GM13976 (cell line): ENCODE measurements at regions not wholly inside any gene's neighbourhood (a gene's known extent, or its start where the extent isn't known, plus 50 kb on each side); places are given as distances from the start of the nearest gene placed in this dataset.

Experiments
- DNase-seq: peaks from one replicate; pipeline ENCODE4 v3.0.0; 2012; ENCODE audit warnings: low spot score
- in situ Hi-C: fragments of 300-500 bp; cut with MboI; formaldehyde crosslinking; loops from one replicate; pipeline ENCODE4 v1.12.0; 2022; ENCODE audit warnings: low sequenced_read_pairs, mixed read lengths, inconsistent platforms; ENCODE audit not compliant: unreplicated experiment
- TF ChIP-seq, protein P1 (sequence below): IDR thresholded peaks from 2 replicates; pipeline ENCODE4 v1.5.1; 2012; ENCODE audit warnings: borderline replicate concordance, mild to moderate bottlenecking; ENCODE audit not compliant: insufficient read depth; ENCODE audit errors: extremely low read depth, missing control alignments, control extremely low read depth

DNA sequence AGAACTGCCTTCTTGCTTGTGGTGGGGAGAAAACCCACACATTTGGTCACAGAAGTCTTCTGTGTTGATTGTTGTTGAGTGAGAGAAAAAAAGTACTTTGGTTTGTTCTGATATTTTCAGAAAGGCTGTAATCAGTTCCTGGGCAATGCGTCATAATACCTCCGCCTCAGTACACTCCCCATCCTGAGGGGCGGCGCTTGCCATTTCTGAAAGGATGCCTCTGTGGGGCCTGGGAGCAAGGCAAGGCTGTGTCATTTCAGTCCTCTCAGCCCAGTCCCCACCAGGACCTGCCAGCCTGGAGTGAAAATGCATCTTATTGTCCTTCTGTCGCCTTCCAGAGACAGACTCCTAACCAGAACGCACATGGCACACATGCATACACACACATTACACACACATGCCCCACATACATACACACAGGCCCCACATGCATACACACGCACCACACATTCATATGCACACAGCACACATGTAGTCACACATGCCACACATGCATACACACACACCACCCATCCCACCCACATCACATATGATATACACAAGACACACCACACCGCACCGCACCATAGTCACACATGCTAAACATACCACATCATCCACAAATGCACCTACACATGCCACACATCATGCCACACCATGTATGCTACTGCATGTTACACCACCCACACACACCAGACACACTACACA lies 90.0 kb downstream of the CXCL12 start:
- TF ChIP-seq, protein P1, sequence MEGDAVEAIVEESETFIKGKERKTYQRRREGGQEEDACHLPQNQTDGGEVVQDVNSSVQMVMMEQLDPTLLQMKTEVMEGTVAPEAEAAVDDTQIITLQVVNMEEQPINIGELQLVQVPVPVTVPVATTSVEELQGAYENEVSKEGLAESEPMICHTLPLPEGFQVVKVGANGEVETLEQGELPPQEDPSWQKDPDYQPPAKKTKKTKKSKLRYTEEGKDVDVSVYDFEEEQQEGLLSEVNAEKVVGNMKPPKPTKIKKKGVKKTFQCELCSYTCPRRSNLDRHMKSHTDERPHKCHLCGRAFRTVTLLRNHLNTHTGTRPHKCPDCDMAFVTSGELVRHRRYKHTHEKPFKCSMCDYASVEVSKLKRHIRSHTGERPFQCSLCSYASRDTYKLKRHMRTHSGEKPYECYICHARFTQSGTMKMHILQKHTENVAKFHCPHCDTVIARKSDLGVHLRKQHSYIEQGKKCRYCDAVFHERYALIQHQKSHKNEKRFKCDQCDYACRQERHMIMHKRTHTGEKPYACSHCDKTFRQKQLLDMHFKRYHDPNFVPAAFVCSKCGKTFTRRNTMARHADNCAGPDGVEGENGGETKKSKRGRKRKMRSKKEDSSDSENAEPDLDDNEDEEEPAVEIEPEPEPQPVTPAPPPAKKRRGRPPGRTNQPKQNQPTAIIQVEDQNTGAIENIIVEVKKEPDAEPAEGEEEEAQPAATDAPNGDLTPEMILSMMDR: no peak
- in situ Hi-C loops: no loop called here
- no peak for DNase-seq

DNA sequence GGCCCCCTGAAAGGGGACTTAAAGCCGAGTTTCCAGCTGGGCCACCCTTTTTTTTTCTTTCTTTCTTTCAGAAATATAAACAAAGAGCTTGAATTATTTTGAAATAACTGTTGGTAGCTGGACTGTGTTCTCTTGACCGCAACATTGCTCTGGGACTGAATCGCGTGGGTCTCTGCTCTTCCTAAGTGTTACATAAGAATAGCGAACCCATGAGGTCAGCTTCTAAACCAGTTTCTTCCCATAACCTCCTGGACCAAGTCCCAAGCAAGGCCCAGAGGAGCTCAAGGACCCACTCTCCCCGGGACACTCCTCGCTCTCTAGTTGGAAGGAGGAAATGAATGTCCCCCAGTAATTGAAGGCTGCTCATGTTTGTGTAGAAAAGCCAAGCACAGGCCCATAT lies 91.1 kb downstream of the CXCL12 start:
- in situ Hi-C loops: no loop called here
- no peak for DNase-seq
- TF ChIP-seq, protein P1: no peak

DNA sequence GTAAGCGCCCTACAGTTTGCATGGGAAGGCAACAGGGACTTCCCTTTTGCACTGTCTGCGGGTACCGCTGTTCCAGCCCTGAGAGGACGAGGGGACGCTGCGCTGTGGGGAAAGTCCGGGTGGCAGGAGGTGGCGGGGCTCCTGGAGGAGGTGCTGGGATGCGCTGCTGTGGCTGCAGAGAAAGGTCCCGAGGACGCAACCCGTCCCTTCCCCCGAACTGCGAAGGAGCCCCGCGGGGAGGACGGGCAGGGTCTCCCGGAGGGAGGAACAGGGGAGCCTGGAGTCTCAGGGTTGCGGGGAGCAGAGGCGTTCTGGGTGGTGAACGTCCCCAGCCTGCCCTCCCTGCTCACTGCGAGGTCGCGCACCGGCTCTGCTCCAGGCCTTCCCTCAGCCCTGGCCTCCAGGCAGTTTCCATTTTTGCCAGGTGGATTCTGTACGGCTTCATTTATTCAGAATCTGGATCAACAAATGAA lies 91.6 kb downstream of the CXCL12 start:
- DNase-seq: peak; percentile 55
- in situ Hi-C loops: no loop called here
- TF ChIP-seq, protein P1: no peak

DNA sequence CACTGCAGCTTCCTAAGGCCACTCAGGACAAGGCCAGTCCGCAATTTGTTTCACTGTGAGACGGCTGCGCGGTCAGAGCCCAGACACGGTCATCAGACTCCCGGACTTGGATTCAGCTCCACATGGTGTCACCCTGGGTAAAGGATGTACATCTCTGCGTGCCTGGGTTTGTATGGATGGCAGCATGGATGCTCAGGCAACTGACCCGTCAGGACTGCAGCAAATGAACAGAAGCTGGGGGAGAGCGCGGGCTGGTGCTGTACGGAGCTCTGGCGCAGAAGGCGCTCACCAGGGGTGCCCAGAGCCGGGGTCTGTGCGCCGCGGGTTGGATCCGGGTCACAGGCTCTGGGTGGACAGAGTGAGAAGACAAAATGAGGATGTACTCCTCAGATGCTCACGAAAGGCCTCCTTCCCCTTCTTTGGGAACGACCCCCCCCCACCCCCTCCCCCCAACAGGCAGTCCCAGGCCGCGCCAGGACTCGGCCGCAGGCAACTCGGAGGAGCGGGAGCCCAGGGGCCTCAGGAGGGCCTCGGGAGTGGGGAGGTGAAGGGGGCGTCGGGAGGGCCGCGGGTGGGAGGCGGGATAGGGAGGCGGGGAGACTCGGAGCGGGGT lies 92.4 kb downstream of the CXCL12 start:
- DNase-seq: no peak
- TF ChIP-seq, protein P1: no peak
- in situ Hi-C loops: no loop called here

DNA sequence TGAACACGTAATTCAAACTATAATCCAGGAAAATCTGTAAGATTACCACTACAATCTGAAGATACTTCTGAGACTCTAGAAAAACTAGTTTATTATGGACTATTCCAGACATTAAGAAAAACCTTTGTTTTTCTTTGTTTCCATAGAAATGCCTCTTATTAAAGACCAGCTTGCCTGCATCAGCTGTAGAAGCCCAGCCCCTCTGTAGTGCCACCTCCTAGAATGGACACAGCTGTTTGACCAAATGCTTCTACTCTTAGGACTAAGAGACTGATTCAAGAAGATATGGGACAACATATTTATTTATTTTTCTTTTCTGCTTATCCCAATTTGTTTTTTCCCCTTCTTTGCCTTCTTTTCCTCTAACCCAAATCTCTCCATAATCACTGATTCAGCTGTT lies 93.8 kb downstream of the CXCL12 start:
- no peak for DNase-seq
- TF ChIP-seq, protein P1: no peak
- in situ Hi-C loops: no loop called here

DNA sequence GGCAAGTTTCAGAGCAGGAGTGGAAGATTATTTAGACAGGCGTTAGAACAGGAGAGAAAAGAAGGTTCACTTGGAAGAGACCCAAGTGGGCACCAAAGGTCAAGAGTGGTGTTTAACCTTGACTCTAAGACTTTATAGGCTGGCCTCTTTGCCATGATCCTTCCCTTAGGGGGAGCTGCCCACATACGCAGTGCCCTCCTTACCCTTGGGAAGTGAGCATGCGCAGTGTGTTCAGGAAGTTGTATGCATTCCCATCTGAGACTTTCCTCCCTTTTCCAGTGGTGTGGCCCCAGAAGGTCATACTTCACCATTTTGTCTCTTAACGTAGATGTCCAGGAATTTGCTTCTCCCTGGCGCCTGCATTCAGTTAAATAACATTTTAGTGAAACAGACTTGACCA lies 95.8 kb downstream of the CXCL12 start:
- no peak for DNase-seq
- TF ChIP-seq, protein P1: no peak
- in situ Hi-C loops: no loop called here
